Endothelial cell of umbilical vein (primary cell): ENCODE measurements at regions not wholly inside any gene's neighbourhood (a gene's known extent, or its start where the extent isn't known, plus 50 kb on each side); places are given as distances from the start of the nearest gene placed in this dataset.

ENCODE experiments used
- BruUV-seq: library from RNA; stranded (reverse); fragments of 400-500 nt; replicated peaks from 2 replicates; lab custom pipeline; 2021; lab: Mats Ljungman, UMichigan
- CTCF ChIA-PET: fragments of 300-600, 350-600 bp; sonication (Branson Sonifier 250); formaldehyde crosslinking; loops from one replicate; lab custom pipeline; 2021; ENCODE audit warnings: antibody characterized with exemption, inconsistent platforms; lab: Charles Lee
- POLR2A ChIA-PET: fragments of 300-600, 350-600 bp; sonication (Branson Sonifier 250); formaldehyde crosslinking; loops from one replicate; lab custom pipeline; 2021; ENCODE audit warnings: antibody characterized with exemption, inconsistent platforms; lab: Charles Lee
- DNase-seq: peaks from one replicate; pipeline ENCODE4 v3.0.0-alpha.2; 2011; ENCODE audit warnings: low read depth, low spot score
- FAIRE-seq: peaks from 2 replicates; lab custom pipeline; 2011; peaks lifted over from hg19 to GRCh38; lab: Jason Lieb, UNC
- H2AFZ ChIP-seq: 2 replicates; pipeline ENCODE4 v1.6.0; 2012; ENCODE audit warnings: low read depth, low read length, control low read depth, inconsistent platforms
- H3K27ac ChIP-seq: 2 replicates; pipeline ENCODE4 v1.5.1; 2011; ENCODE audit warnings: low read depth, mild to moderate bottlenecking, control low read depth, low read length, moderate library complexity; ENCODE audit not compliant: insufficient read depth
- H3K27me3 ChIP-seq, 2 experiments: 2 replicates each; pipeline versions ENCODE4 v1.6.0 to v1.6.1; 2011; ENCODE audit warnings: low read length in 2 of 2, mixed read lengths in 1 of 2; ENCODE audit not compliant: control insufficient read depth in 2 of 2, insufficient read depth in 2 of 2
- H3K36me3 ChIP-seq, 2 experiments: 2 replicates in 1 of 2; 3 replicates in 1 of 2; pipeline ENCODE4 v1.5.1; 2011; ENCODE audit warnings: low read length in 2 of 2, mild to moderate bottlenecking in 1 of 2, moderate library complexity in 1 of 2; ENCODE audit not compliant: control insufficient read depth in 2 of 2, insufficient read depth in 2 of 2; ENCODE audit errors: extremely low read depth in 1 of 2
- H3K4me1 ChIP-seq: 3 replicates; pipeline ENCODE4 v1.5.1; 2011; ENCODE audit warnings: mild to moderate bottlenecking, low read length; ENCODE audit not compliant: control insufficient read depth, insufficient read depth; ENCODE audit errors: extremely low read depth
- H3K4me2 ChIP-seq: 2 replicates; pipeline ENCODE4 v1.6.1; 2011; ENCODE audit warnings: low read length, control low read depth, mixed read lengths; ENCODE audit not compliant: insufficient read depth
- H3K4me3 ChIP-seq, 3 experiments: fragments of 200-600 bp in 1 of 3; sonication (generic), shearing (Covaris generic) in 1 of 3; replicated peaks in 1 of 3; 2 replicates each; pipeline ENCODE4 v1.5.1; 2011 to 2016; ENCODE audit warnings: control low read depth in 3 of 3, low read length in 3 of 3, mild to moderate bottlenecking in 2 of 3, inconsistent platforms in 1 of 3, low read depth in 1 of 3, moderate library complexity in 1 of 3; ENCODE audit not compliant: insufficient read depth in 1 of 3
- H3K79me2 ChIP-seq: 2 replicates; pipeline ENCODE4 v1.6.0; 2012; ENCODE audit warnings: low read length, inconsistent platforms; ENCODE audit not compliant: control insufficient read depth, insufficient read depth
- H3K9ac ChIP-seq: replicated peaks from 2 replicates; pipeline ENCODE3; 2011; ENCODE audit warnings: low read length, control low read depth; ENCODE audit not compliant: insufficient read depth; ENCODE audit errors: extremely low read depth
- H3K9me1 ChIP-seq: replicated peaks from 3 replicates; pipeline ENCODE4 v1.6.0; 2011; ENCODE audit warnings: mild to moderate bottlenecking, low read length; ENCODE audit not compliant: control insufficient read depth, insufficient read depth; ENCODE audit errors: extremely low read depth
- H3K9me3 ChIP-seq: replicated peaks from 2 replicates; pipeline ENCODE4 v1.5.1; 2012; ENCODE audit warnings: low read length, inconsistent platforms; ENCODE audit not compliant: control insufficient read depth, insufficient read depth
- H4K20me1 ChIP-seq: replicated peaks from 2 replicates; pipeline ENCODE3; 2011; ENCODE audit warnings: mild to moderate bottlenecking, low read length; ENCODE audit not compliant: control insufficient read depth, insufficient read depth; ENCODE audit errors: extremely low read depth
- FOS ChIP-seq: IDR thresholded peaks from 2 replicates; pipeline ENCODE4 v1.6.1; 2011; ENCODE audit warnings: mild to moderate bottlenecking, low read length, moderate library complexity, borderline replicate concordance; ENCODE audit not compliant: insufficient read depth
- GATA2 ChIP-seq: IDR thresholded peaks from 2 replicates; pipeline ENCODE4 v1.7.0; 2011; ENCODE audit warnings: low read depth, mild to moderate bottlenecking, moderate library complexity, mixed read lengths, low read length; ENCODE audit not compliant: insufficient read length, insufficient read depth
- JUN ChIP-seq: IDR thresholded peaks from 2 replicates; pipeline ENCODE4 v1.6.1; 2011; ENCODE audit warnings: borderline replicate concordance, low read depth; ENCODE audit not compliant: insufficient read length, insufficient read depth
- MYC ChIP-seq: IDR thresholded peaks from one replicate; pipeline ENCODE4 v1.6.1; 2011; ENCODE audit warnings: mild to moderate bottlenecking, low read depth, low read length
- POLR2AphosphoS5 ChIP-seq: IDR thresholded peaks from 2 replicates; pipeline ENCODE4 v1.6.1; 2012; ENCODE audit warnings: low read depth, mild to moderate bottlenecking, control low read depth, low read length, moderate library complexity; ENCODE audit not compliant: insufficient read depth
- dilution Hi-C: fragments of 300-500 bp; cut with MboI; formaldehyde crosslinking; loops from one replicate; pipeline ENCODE4 v1.15.0; 2019; ENCODE audit warnings: low sequenced_read_pairs; ENCODE audit not compliant: extremely low pct_ligation_motif_present
- intact Hi-C: fragments of 100-400 bp; cut with micrococcal nuclease; formaldehyde crosslinking; loops from one replicate; pipeline ENCODE4 v1.10.0; 2022
- TF ChIP-seq, protein P1 (sequence below): IDR thresholded peaks from 2 replicates; pipeline ENCODE4 v1.6.1; 2011; ENCODE audit not compliant: insufficient read depth, insufficient read length
- TF ChIP-seq, protein P2 (sequence below), 2 donors: IDR thresholded peaks; 1 replicate in 1 of 2; 2 replicates in 1 of 2; pipeline ENCODE4 v1.5.1; 2011; ENCODE audit warnings: low read length in 2 of 2, mild to moderate bottlenecking in 2 of 2, moderate library complexity in 2 of 2, control low read depth in 1 of 2, inconsistent platforms in 1 of 2, low read depth in 1 of 2; ENCODE audit not compliant: insufficient read depth in 1 of 2; ENCODE audit errors: extremely low read depth in 1 of 2

DNA sequence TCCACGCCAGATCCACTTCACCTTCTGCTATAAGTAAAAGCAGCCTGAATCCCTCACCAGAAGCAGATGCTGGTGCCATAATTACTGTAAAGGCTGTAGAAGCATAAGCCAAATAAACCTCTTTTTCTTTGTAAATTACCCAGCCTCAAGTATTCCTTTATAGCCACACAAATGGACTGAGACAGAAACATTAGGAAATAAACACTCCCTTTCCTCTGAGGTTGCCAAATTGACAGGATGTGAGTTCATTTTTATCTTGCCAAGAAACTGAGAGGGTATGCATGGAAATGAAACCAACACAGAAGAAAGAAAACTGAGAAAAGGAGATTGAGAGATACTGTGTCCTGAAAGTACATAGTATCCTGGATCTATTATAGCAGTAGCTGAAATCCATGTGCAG, 481.2 kb downstream of the HAO1 start:
- no peaks in the 10 kb centered on the region for H3K27me3 ChIP-seq
- FAIRE-seq, result peak; percentile 83
- BruUV-seq, result no TSS peak
- peak; percentile 80 for DNase-seq
- ChIA-PET POLR2A (no interaction called here), CTCF (interaction anchor here (1.2 kb wide), 1 partner anchor 9 kb away, joined by 4 read pairs; no protein-coding TSS in a partner anchor)
- TF ChIP-seq GATA2, result peak; percentile 67
- no peak for TF ChIP-seq JUN
- TF ChIP-seq, protein P1, sequence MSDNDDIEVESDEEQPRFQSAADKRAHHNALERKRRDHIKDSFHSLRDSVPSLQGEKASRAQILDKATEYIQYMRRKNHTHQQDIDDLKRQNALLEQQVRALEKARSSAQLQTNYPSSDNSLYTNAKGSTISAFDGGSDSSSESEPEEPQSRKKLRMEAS, result no peak
- TF ChIP-seq FOS, result no peak
- TF ChIP-seq POLR2AphosphoS5, result no peak
- TF ChIP-seq MYC, result no peak
- peaks cover 9% of the 10 kb centered on the region for H3K4me1 ChIP-seq
- peak overlapping the region; percentile 88 for H3K4me2 ChIP-seq
- H2AFZ ChIP-seq, result peak overlapping the region; percentile 78
- no peaks in the 10 kb centered on the region for H3K9me3 ChIP-seq
- no peaks in the 10 kb centered on the region for H3K9me1 ChIP-seq
- peak overlapping the region in 1 of 3 experiments; percentile 41 for H3K4me3 ChIP-seq
- H3K36me3 ChIP-seq, result no peaks in the 10 kb centered on the region
- H3K79me2 ChIP-seq, result no peaks in the 10 kb centered on the region
- intact Hi-C loops (loop anchor here (2.0 to 5.0 kb wide), 2 partner anchors 40 to 468 kb away; no protein-coding TSS in a partner anchor), dilution Hi-C loops (no loop called here)
- no peaks in the 10 kb centered on the region for H4K20me1 ChIP-seq
- no peak overlapping the region for H3K9ac ChIP-seq
- H3K27ac ChIP-seq, result peak overlapping the region; percentile 0

DNA sequence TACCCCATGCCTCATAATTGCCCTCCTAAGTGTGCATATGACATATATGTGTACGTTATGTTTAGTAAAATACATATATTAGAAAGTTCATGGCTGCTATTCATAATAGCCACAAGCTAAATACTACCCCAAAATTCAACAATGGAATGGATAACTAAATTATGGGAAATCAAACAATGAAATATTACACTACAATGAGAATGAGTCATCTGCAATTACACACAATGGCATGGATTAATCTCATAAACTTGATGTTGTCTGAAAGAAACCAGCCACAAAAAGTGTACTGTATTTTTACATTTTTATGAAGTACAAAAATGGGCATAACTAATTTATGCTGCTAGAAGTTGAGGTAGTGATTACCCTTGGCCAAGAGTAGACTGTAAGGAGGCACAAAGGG, 477.0 kb downstream of the HAO1 start:
- Histone ChIP-seq H4K20me1 (no peaks in the 10 kb centered on the region), H3K4me3 (no peak overlapping the region), H3K9me3 (no peaks in the 10 kb centered on the region), H3K4me1 (peaks cover 9% of the 10 kb centered on the region), H3K27me3 (no peaks in the 10 kb centered on the region), H2AFZ (no peak overlapping the region), H3K9ac (no peak overlapping the region), H3K79me2 (no peaks in the 10 kb centered on the region), H3K27ac (no peak overlapping the region), H3K36me3 (no peaks in the 10 kb centered on the region), H3K9me1 (no peaks in the 10 kb centered on the region), H3K4me2 (no peak overlapping the region)
- dilution Hi-C loops, result no loop called here
- POLR2A ChIA-PET, result no interaction called here
- FAIRE-seq (no peak), DNase-seq (peak; percentile 45)
- no TSS peak for BruUV-seq
- intact Hi-C loops, result no loop called here
- CTCF ChIA-PET, result no interaction called here
- TF ChIP-seq, protein P2, sequence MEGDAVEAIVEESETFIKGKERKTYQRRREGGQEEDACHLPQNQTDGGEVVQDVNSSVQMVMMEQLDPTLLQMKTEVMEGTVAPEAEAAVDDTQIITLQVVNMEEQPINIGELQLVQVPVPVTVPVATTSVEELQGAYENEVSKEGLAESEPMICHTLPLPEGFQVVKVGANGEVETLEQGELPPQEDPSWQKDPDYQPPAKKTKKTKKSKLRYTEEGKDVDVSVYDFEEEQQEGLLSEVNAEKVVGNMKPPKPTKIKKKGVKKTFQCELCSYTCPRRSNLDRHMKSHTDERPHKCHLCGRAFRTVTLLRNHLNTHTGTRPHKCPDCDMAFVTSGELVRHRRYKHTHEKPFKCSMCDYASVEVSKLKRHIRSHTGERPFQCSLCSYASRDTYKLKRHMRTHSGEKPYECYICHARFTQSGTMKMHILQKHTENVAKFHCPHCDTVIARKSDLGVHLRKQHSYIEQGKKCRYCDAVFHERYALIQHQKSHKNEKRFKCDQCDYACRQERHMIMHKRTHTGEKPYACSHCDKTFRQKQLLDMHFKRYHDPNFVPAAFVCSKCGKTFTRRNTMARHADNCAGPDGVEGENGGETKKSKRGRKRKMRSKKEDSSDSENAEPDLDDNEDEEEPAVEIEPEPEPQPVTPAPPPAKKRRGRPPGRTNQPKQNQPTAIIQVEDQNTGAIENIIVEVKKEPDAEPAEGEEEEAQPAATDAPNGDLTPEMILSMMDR (IDR thresholded peaks at IDR 0.05; ENCODE audit: extremely low read depth in 1 of 2, insufficient read depth in 1 of 2, low read depth in 1 of 2, low read length in 2 of 2), result no peak
- TF ChIP-seq POLR2AphosphoS5 (no peak), FOS (peak; percentile 73), MYC (no peak), JUN (peak; percentile 67)
